Spleen (tissue), 7 donors: ENCODE measurements at regions not wholly inside any gene's neighbourhood (a gene's known extent, or its start where the extent isn't known, plus 50 kb on each side); places are given as distances from the start of the nearest gene placed in this dataset.

Experiments used
- POLR2A ChIP-seq, 3 donors: fragments of 450-650 bp; IDR thresholded peaks; one replicate each; pipeline ENCODE4 v1.5.1; 2017; ENCODE audit warnings: antibody characterized with exemption in 3 of 3, mild to moderate bottlenecking in 1 of 3
- TF ChIP-seq, protein P1 (sequence below), 11 experiments: fragments of 200-600 bp in 7 of 11; fragments of 450-650 bp in 4 of 11; sonication (generic) in 4 of 11; IDR thresholded peaks in 8 of 11; conservative IDR thresholded peaks in 3 of 11; 1 replicate in 7 of 11; 2 replicates in 4 of 11; pipeline versions ENCODE4 v1.4.0 to v1.8.0; 2016 to 2021; ENCODE audit warnings: antibody characterized with exemption in 11 of 11, inconsistent platforms in 4 of 11, mild to moderate bottlenecking in 1 of 11
- donor health status: DM: no; HTN: no; CAD: no; lungs with moderate emphysema.
- donor health status: DM: no; HTN: no; CAD: no.
- donor health status: DM: no; HTN: no; CAD: no.

GRCh38 chr6:139927742-139928305 lies 553.4 kb upstream of the CITED2 start:
- TF ChIP-seq, protein P1, sequence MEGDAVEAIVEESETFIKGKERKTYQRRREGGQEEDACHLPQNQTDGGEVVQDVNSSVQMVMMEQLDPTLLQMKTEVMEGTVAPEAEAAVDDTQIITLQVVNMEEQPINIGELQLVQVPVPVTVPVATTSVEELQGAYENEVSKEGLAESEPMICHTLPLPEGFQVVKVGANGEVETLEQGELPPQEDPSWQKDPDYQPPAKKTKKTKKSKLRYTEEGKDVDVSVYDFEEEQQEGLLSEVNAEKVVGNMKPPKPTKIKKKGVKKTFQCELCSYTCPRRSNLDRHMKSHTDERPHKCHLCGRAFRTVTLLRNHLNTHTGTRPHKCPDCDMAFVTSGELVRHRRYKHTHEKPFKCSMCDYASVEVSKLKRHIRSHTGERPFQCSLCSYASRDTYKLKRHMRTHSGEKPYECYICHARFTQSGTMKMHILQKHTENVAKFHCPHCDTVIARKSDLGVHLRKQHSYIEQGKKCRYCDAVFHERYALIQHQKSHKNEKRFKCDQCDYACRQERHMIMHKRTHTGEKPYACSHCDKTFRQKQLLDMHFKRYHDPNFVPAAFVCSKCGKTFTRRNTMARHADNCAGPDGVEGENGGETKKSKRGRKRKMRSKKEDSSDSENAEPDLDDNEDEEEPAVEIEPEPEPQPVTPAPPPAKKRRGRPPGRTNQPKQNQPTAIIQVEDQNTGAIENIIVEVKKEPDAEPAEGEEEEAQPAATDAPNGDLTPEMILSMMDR (IDR thresholded peaks at IDR 0.05 in 8 of 11, conservative IDR thresholded peaks at IDR 0.05 in 3 of 11) = no peak
- TF ChIP-seq POLR2A (IDR thresholded peaks at IDR 0.05) = no peak
